HG03045 (cell line): ENCODE measurements at regions not wholly inside any gene's neighbourhood (a gene's known extent, or its start where the extent isn't known, plus 50 kb on each side); places are given as distances from the start of the nearest gene placed in this dataset.
"Not testable (repeated sequence)": the region's sequence is repeated elsewhere in the genome, so short reads cannot be mapped to it uniquely, and the experiment has no call there.

Experiments
- ATAC-seq: cut with Tn5 transposase; IDR thresholded peaks from one replicate; pipeline ENCODE4 v1.9.1; 2021; ENCODE audit warnings: mild to moderate bottlenecking, moderate library complexity; ENCODE audit not compliant: unreplicated experiment

DNA sequence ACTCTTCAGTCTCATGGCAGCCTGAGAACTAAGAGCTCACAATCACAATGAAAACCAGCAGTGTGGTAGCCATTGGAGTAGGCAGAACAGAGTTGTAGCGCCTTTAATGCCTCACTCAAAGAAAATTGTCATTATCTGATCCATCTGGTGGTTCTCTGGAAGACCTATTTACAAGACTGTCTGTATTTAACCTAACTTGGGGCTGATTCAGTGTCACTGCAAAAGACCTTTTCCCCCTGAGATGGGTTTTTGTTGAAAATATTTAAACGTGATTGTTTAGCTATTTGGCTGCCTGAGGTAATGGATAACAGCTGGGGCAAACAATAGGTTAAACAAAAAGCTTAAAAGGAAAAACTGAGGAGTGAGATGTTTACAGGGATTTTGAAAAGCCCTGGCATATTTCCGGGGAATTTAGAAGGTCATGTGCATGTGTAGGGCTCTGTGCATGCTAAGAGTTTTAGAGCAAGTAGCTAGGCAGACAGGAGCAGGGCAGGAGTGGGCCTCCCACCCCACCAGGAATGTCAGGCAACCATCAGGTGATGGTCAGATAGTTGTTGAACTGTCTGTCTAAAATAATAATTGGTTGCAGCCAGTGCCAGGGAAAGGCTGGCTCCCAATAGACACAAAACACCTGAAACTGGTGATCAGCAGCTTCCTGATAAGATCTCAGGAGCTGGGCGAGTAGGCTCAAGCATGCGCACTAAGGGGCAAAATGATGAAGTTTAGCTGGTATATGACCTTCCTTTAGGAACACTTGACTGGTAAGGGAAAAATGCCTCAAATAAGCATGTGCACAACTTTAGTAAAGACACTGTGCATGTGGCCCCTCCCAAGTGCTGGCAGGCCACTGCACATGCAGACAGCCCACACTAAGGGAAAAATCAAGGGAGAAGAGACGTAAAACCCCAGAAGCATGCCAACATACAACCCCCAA is 70.8 kb upstream of the AKIRIN2 start:
- no peak for ATAC-seq

DNA sequence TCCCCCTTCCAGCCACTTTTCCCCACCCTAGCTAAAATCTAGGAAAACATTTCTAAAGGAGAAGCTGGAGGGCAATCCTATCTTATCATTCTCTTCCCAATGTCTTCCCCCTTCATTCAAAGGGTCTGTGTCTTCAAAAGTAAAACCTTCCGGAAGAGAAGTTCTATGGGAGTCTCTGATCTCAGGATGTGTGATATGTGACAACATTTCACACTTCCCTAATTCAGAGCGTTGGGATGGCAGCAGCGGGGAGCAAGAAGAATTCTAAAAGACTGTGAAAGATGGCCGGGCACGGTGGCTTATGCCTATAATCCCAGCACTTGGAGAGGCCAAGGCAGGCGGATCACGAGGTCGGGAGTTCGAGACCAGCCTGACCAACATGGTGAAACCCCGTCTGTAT is 65.4 kb upstream of the AKIRIN2 start:
- ATAC-seq = no peak

DNA sequence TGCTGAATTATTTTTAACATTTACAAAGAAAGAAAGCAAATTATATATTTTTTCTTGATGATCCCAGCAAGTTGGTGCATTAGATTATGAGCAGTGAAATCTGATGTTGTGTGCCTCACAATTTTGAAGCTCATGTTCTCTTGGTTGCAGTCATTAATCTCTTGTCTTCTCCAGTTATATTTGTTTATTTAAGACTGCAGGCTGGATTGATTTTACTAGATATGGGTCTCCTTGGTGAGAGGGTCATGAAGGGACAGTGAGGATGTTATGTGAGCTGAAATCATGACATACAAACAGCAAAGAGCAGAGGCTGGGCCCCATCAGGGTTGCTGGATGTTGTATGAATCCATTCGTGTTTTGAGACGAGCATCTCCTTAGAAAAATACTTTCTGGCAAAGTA is 64.2 kb upstream of the AKIRIN2 start:
- ATAC-seq = no peak

DNA sequence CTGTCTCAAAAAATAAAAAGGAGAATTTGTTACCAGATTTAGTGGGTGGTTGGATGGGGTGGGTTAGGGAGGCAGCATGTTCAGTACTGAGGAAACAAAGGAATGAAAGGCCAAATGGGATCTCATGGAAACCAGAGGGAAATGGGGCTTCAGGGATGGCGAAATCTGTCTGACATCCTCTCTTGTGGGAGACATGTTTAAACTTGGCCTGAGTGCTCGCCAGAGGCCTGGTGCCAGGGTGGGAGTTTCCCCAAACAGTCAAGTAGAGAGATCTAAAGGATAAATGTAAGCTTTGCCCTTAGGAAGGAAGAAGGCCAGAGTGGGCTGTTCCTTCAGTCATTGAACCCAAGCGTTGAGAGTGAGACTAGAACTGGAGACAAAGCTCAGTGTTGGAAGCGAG is 61.9 kb upstream of the AKIRIN2 start:
- no peak for ATAC-seq

DNA sequence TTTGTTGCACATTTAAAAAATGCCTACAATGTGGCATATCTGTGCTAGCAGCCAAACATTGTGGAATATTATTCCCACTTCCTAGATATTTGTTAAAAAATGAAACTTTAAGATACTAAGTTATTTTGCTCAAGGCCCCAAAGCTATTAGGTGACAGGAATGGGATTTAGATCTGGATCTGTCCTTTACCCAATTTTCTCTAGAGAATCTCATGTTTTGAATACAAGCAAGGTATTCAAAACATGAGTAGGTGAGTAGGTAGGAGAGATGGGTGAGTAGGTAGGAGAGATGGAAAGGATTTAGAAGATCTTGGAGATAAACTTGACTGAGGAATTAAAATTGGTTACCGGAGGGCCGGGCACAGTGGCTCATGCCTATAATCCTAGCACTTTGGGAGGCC is 61.2 kb upstream of the AKIRIN2 start:
- ATAC-seq = no peak

DNA sequence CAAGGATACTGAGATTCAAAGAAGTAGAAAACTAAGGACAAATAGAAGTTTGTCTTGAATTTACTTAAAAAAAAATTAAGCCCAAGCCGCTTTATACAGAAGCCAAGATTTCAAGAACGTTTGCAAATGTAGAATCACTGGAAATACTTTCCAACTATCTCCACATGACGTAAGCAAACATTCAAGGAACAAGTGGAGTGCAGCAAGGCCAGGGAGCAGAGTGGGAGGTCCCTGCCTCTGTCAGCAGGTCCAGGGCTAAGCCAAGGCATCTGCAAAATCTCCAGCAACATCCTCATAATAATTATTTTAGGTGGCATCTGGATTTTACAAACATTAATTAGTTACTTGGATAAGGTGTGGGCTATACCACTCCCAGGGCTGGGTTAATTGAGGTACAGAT is 60.1 kb upstream of the AKIRIN2 start:
- ATAC-seq = no peak

DNA sequence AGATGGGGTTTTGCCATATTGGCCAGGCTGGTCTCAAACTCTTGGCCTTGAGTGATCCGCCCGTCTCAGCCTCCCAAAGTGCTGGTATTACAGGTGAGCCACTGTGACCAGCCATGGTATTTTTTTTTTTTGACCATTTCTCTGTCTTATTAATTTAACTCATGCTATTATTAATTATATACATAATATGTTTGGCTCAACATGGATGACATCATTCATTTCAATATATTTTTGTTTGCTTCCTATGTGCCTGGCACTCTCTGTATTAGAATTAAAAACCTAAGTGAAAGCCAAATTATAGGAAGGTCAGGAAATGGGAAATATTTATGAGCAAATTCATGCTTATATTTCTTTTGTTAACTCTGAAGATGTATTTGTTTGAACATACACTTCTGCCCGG is 55.8 kb upstream of the AKIRIN2 start:
- ATAC-seq = no peak

DNA sequence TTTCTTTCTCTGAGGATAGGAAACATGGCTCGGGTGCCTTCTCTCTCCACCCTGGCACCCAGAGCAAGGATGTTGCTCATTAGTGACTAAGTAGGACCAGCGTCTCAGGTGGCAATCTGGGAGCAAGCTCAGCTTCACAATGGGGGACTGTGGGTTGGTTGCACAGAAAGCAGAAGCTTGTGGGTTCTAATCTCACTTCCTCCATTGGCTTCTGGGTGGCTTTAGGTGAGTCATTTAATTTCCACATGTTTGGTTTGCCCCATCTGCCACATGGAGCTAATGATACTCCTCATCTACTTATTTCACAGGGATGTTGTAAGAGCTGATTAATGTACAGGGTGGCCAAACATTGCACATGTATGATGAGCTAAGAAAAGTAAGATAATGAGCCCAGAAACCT is 54.8 kb upstream of the AKIRIN2 start:
- ATAC-seq = peak; percentile 94

DNA sequence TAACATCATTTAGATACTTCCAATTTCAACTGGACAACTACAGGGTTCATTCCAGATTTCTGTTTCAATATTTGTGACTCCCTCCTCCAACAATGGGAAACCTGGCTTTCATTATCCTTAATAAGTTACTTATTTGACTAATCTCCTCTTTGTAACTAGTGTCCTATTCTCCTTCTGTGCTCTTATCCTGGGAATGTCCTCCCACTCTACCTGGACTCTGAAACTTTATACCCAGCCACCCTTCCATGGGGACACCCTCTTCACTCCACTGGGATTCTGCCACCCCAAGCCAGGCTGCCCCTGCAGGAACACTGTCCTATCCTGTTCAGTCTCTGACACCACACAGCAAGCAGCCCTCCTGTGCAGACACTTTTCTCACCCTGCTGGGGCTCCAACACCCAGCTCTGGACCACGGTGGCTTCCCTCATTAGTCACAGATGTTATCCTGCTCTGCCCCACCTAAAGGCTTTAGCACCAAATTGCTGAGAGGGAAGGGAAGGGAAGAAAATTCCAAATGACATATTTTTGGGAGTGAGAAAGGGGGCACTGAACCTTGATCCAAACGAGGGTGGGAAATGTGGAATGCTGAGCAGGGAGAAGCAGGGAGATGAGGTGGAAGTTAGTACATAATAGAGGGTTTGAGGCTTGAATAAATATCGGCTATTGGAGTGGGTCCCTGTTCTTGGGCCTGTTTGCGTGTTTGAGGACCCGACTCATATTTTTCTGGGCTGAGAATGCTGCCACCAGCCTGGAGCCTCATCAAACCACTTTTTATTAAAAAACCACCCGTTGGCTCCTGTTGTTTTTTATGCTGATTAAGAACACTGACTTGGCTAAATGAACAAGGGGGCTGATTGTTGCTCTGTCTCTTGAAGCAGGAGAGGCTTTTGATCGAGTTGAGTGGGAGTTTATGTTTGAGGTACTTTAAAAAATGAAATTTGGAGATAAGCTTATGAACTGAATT is 54.0 kb upstream of the AKIRIN2 start:
- ATAC-seq = no peak

DNA sequence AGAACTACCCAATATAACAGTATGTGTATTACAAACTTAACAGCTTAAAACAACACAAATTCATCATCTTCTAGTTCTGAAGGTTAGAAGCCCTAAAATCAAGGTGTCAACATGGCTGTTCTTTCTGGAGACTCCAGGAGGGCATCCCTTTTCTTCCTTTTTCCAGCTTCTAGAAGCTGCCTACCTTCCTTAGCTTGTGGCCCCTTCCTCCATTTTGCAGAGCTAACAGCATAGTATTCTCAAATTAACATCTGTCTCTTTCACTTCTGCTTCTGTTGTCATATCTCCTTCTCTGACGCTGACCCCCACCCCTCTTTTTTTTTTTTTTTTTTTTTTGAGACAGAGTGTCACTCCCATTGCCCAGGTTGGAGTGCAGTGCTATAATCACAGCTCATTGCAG is 52.8 kb upstream of the AKIRIN2 start:
- ATAC-seq = peak; percentile 60

DNA sequence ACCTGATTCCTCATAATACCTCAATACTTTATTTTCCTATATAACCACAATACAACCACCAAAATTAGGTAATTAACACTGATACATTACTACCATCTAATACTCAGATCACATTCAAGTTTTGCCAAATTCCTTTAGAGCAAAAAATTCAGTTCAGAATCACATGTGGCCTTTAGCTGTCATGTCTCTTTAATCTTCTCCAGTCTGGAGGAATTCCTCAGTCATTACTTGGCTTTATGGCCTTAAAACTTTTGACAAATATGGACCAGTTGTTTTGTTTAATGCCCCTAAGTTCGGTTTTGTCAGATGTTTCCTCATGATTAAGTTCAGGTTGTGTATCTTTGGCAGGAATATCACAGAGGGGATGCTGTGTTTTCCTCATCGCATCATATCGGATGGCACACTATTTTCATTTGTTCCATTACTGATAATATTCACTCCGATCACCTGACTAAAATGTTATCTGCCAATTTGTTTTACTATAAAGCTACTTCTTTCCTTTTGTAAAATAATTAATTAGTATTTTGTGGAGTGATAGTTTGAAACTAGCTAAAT is 51.2 kb upstream of the AKIRIN2 start:
- ATAC-seq = no peak

DNA sequence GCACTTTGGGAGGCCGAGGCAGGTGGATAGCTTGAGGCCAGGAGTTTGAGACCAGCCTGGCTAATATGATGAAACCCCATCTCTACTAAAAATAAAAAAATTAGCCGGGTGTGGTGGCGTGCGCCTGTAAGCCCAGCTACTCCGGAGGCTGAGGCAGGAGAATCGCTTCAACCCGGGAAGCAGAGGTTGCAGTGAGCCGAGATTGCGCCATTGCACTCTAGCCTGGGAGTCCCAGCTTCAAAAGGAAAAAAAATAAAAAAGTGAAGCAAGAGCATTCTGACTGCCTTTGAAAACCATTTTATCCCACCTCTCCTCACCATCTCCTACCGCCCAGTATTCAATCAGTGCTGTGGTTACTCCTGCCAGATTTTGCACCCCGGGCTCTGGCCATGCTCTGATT is 50.5 kb upstream of the AKIRIN2 start:
- ATAC-seq = not testable (repeated sequence)
